Lower leg skin (tissue), 3 donors: ENCODE measurements at regions not wholly inside any gene's neighbourhood (a gene's known extent, or its start where the extent isn't known, plus 50 kb on each side); places are given as distances from the start of the nearest gene placed in this dataset.

ENCODE experiments used
- CTCF ChIP-seq, 3 donors: fragments of 450-650 bp; IDR thresholded peaks; one replicate each; pipeline ENCODE4 v1.5.1; 2016; ENCODE audit warnings: antibody characterized with exemption in 3 of 3, mild to moderate bottlenecking in 3 of 3, moderate library complexity in 2 of 3
- POLR2A ChIP-seq, 2 donors: fragments of 450-650 bp; IDR thresholded peaks; one replicate each; pipeline ENCODE4 v1.6.1; 2016 to 2017; ENCODE audit warnings: antibody characterized with exemption in 2 of 2, mild to moderate bottlenecking in 1 of 2, moderate library complexity in 1 of 2

- TF ChIP-seq CTCF (IDR thresholded peaks at IDR 0.05) = no peak
- no peak for TF ChIP-seq POLR2A (IDR thresholded peaks at IDR 0.05)
Observed at GRCh38 chr2:23008440-23008839, 376.5 kb upstream of the KLHL29 start.
